ENCODE measurements at regions not wholly inside any gene's neighbourhood (a gene's known extent, or its start where the extent isn't known, plus 50 kb on each side); places are given as distances from the start of the nearest gene placed in this dataset.

DNA sequence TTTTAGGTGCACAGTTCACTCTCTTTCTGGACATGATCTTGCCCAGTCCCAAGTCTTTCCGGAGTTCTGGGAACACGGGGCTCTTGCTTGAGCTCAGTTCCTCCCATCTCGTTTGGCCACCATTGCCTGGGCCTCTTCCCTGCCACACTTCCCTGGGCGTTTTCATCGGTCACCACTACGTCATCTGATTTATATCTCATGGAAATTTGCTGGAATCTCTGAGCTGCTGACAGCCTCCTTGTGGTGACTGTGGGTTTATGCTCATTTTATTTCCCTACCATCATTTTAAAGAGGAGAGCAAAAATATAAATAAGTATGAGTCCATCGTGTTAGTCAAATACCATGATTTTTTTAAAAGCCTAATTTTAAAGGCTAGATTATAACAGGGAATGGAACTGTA is 449.1 kb upstream of the KAZN start (continued):
- TF ChIP-seq, protein P1, sequence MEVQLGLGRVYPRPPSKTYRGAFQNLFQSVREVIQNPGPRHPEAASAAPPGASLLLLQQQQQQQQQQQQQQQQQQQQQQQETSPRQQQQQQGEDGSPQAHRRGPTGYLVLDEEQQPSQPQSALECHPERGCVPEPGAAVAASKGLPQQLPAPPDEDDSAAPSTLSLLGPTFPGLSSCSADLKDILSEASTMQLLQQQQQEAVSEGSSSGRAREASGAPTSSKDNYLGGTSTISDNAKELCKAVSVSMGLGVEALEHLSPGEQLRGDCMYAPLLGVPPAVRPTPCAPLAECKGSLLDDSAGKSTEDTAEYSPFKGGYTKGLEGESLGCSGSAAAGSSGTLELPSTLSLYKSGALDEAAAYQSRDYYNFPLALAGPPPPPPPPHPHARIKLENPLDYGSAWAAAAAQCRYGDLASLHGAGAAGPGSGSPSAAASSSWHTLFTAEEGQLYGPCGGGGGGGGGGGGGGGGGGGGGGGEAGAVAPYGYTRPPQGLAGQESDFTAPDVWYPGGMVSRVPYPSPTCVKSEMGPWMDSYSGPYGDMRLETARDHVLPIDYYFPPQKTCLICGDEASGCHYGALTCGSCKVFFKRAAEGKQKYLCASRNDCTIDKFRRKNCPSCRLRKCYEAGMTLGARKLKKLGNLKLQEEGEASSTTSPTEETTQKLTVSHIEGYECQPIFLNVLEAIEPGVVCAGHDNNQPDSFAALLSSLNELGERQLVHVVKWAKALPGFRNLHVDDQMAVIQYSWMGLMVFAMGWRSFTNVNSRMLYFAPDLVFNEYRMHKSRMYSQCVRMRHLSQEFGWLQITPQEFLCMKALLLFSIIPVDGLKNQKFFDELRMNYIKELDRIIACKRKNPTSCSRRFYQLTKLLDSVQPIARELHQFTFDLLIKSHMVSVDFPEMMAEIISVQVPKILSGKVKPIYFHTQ (CRISPR knock-in tag; IDR thresholded peaks at IDR 0.05) = no peak
- TF ChIP-seq OVOL2 (CRISPR knock-in tag; IDR thresholded peaks at IDR 0.05; ENCODE audit: borderline replicate concordance) = no peak

DNA sequence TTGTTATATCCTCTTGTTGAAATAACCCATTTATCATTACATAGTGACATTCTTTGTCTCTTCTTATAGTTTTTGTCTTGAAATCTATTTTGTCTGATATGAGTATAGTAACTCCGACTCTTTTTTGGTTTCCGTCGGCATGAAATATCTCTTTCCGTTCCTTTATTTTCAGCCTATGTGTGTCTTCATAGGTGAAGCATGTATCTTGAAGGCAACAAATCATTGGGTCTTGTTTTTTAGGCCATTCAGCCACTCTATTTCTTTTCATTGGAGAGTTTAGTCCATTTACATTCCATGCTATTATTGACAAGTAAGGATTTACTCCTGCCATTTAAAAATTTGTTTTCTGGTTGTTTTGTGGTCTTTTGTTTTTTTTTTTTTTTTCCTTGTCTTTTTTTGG is 441.9 kb upstream of the KAZN start:
- CTCF ChIA-PET = no interaction called here
- Mint-ChIP-seq H3K4me1 (no peaks in the 10 kb centered on the region), H3K27me3 (ENCODE audit: low read depth) (peaks cover 18% of the 10 kb centered on the region), H3K4me3 (no peak overlapping the region), H3K9me3 (peaks cover 59% of the 10 kb centered on the region), H3K36me3 (peaks cover 29% of the 10 kb centered on the region), H3K27ac (no peak overlapping the region)
- TF ChIP-seq, protein P1 (CRISPR knock-in tag; IDR thresholded peaks at IDR 0.05) = no peak
- no peak for TF ChIP-seq ATF3 (CRISPR knock-in tag; conservative IDR thresholded peaks at IDR 0.05)
- TF ChIP-seq RORB (CRISPR knock-in tag; IDR thresholded peaks at IDR 0.05) = no peak
- TF ChIP-seq ATF1 (CRISPR knock-in tag; IDR thresholded peaks at IDR 0.05) = no peak
- no peak for TF ChIP-seq TEAD1 (CRISPR knock-in tag; IDR thresholded peaks at IDR 0.05)
- TF ChIP-seq NR2C2 (CRISPR knock-in tag; IDR thresholded peaks at IDR 0.05) = no peak
- TF ChIP-seq, protein P2, sequence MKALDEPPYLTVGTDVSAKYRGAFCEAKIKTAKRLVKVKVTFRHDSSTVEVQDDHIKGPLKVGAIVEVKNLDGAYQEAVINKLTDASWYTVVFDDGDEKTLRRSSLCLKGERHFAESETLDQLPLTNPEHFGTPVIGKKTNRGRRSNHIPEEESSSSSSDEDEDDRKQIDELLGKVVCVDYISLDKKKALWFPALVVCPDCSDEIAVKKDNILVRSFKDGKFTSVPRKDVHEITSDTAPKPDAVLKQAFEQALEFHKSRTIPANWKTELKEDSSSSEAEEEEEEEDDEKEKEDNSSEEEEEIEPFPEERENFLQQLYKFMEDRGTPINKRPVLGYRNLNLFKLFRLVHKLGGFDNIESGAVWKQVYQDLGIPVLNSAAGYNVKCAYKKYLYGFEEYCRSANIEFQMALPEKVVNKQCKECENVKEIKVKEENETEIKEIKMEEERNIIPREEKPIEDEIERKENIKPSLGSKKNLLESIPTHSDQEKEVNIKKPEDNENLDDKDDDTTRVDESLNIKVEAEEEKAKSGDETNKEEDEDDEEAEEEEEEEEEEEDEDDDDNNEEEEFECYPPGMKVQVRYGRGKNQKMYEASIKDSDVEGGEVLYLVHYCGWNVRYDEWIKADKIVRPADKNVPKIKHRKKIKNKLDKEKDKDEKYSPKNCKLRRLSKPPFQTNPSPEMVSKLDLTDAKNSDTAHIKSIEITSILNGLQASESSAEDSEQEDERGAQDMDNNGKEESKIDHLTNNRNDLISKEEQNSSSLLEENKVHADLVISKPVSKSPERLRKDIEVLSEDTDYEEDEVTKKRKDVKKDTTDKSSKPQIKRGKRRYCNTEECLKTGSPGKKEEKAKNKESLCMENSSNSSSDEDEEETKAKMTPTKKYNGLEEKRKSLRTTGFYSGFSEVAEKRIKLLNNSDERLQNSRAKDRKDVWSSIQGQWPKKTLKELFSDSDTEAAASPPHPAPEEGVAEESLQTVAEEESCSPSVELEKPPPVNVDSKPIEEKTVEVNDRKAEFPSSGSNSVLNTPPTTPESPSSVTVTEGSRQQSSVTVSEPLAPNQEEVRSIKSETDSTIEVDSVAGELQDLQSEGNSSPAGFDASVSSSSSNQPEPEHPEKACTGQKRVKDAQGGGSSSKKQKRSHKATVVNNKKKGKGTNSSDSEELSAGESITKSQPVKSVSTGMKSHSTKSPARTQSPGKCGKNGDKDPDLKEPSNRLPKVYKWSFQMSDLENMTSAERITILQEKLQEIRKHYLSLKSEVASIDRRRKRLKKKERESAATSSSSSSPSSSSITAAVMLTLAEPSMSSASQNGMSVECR (CRISPR knock-in tag; IDR thresholded peaks at IDR 0.05; ENCODE audit: borderline replicate concordance) = no peak
- TF ChIP-seq RELA (CRISPR knock-in tag; IDR thresholded peaks at IDR 0.05; ENCODE audit: borderline replicate concordance) = no peak
- no peak for TF ChIP-seq OVOL2 (CRISPR knock-in tag; IDR thresholded peaks at IDR 0.05; ENCODE audit: borderline replicate concordance)
- TF ChIP-seq ESRRA (CRISPR knock-in tag; IDR thresholded peaks at IDR 0.05; ENCODE audit: borderline replicate concordance) = no peak
- TF ChIP-seq ZNF423 (CRISPR knock-in tag; IDR thresholded peaks at IDR 0.05) = no peak
- TF ChIP-seq, protein P3, sequence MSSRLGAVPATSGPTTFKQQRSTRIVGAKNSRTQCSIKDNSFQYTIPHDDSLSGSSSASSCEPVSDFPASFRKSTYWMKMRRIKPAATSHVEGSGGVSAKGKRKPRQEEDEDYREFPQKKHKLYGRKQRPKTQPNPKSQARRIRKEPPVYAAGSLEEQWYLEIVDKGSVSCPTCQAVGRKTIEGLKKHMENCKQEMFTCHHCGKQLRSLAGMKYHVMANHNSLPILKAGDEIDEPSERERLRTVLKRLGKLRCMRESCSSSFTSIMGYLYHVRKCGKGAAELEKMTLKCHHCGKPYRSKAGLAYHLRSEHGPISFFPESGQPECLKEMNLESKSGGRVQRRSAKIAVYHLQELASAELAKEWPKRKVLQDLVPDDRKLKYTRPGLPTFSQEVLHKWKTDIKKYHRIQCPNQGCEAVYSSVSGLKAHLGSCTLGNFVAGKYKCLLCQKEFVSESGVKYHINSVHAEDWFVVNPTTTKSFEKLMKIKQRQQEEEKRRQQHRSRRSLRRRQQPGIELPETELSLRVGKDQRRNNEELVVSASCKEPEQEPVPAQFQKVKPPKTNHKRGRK (CRISPR knock-in tag; IDR thresholded peaks at IDR 0.05; ENCODE audit: borderline replicate concordance) = no peak
- TF ChIP-seq MXD4 (CRISPR knock-in tag; IDR thresholded peaks at IDR 0.05; ENCODE audit: borderline replicate concordance) = no peak
- no peak for TF ChIP-seq TP53 (CRISPR knock-in tag; IDR thresholded peaks at IDR 0.05)
- no peak for DNase-seq (ENCODE audit: low spot score)
- no peak for ATAC-seq
- POLR2A ChIA-PET = no interaction called here
